Coronary artery (tissue), 2 donors: ENCODE measurements at regions not wholly inside any gene's neighbourhood (a gene's known extent, or its start where the extent isn't known, plus 50 kb on each side); places are given as distances from the start of the nearest gene placed in this dataset.

Experiments
- DNase-seq: peaks from one replicate; pipeline ENCODE4 v3.0.0-alpha.2; 2017; ENCODE audit warnings: low spot score
- H3K27ac ChIP-seq, 2 donors: fragments of 200-600 bp; sonication (generic); one replicate each; pipeline ENCODE4 v1.5.1; 2016 to 2019
- H3K4me3 ChIP-seq: fragments of 200-600 bp; sonication (generic); 2 replicates; pipeline ENCODE4 v1.5.1; 2016; ENCODE audit warnings: mild to moderate bottlenecking, moderate library complexity
- CTCF ChIP-seq: fragments of 200-600 bp; sonication (generic); IDR thresholded peaks from one replicate; pipeline ENCODE4 v1.5.1; 2019; ENCODE audit warnings: antibody characterized with exemption

- no peak for TF ChIP-seq CTCF
- Histone ChIP-seq H3K27ac (no peak overlapping the region), H3K4me3 (no peak overlapping the region)
- no peak for DNase-seq
Observed at GRCh38 chr20:20820104-20820503, 107.7 kb upstream of the RALGAPA2 start.

- no peak for DNase-seq
- TF ChIP-seq CTCF: no peak
- H3K27ac ChIP-seq: no peak overlapping the region
Observed at GRCh38 chr20:20816969-20817755, 104.7 kb upstream of the RALGAPA2 start.

GRCh38 chr20:20815711-20816455 is 103.4 kb upstream of the RALGAPA2 start:
- H3K27ac ChIP-seq: no peak overlapping the region
- DNase-seq: no peak
- H3K4me3 ChIP-seq: no peak overlapping the region
- TF ChIP-seq CTCF: no peak

More at GRCh38 chr20:20816969-20817755, 104.7 kb upstream of the RALGAPA2 start:
- no peak overlapping the region for H3K4me3 ChIP-seq

GRCh38 chr20:20814685-20815084 is 102.2 kb upstream of the RALGAPA2 start:
- no peak overlapping the region for H3K27ac ChIP-seq
- TF ChIP-seq CTCF: no peak
- no peak for DNase-seq
- H3K4me3 ChIP-seq: no peak overlapping the region

- TF ChIP-seq CTCF: no peak
- Histone ChIP-seq H3K27ac (no peak overlapping the region), H3K4me3 (no peak overlapping the region)
- no peak for DNase-seq
Observed at GRCh38 chr20:20812136-20812535, 99.7 kb upstream of the RALGAPA2 start.

GRCh38 chr20:20808016-20808415 is 95.6 kb upstream of the RALGAPA2 start:
- no peak overlapping the region for H3K27ac ChIP-seq
- TF ChIP-seq CTCF: no peak
- DNase-seq: no peak
- no peak overlapping the region for H3K4me3 ChIP-seq
